G401.6 (cell line): ENCODE measurements at regions not wholly inside any gene's neighbourhood (a gene's known extent, or its start where the extent isn't known, plus 50 kb on each side); places are given as distances from the start of the nearest gene placed in this dataset.
"Not testable (repeated sequence)": the region's sequence is repeated elsewhere in the genome, so short reads cannot be mapped to it uniquely, and the experiment has no call there.

ENCODE experiments used
- FAIRE-seq: peaks from 2 replicates; lab custom pipeline; 2012; peaks lifted over from hg19 to GRCh38; lab: Jason Lieb, UNC

- FAIRE-seq: no peak
These were observed 1499.9 kb downstream of the PCDH18 start for GRCh38 chr4:136032391-136032790.

- FAIRE-seq: no peak
These were observed 1506.8 kb downstream of the PCDH18 start for GRCh38 chr4:136025540-136025939.

- FAIRE-seq: no peak
These were observed 1514.7 kb downstream of the PCDH18 start for GRCh38 chr4:136017556-136017955.

GRCh38 chr4:136012220-136012619 lies 1520.1 kb downstream of the PCDH18 start:
- no peak for FAIRE-seq

GRCh38 chr4:136009258-136009832 lies 1522.9 kb downstream of the PCDH18 start:
- no peak for FAIRE-seq

GRCh38 chr4:136007991-136008390 lies 1524.3 kb downstream of the PCDH18 start:
- FAIRE-seq: no peak

- FAIRE-seq: no peak
These were observed 1530.0 kb downstream of the PCDH18 start for GRCh38 chr4:136002316-136002715.

- FAIRE-seq: no peak
These were observed 1530.5 kb downstream of the PCDH18 start for GRCh38 chr4:136001791-136002190.

- FAIRE-seq: no peak
These were observed 1532.0 kb downstream of the PCDH18 start for GRCh38 chr4:136000246-136000645.

GRCh38 chr4:135994360-135994759 lies 1537.9 kb downstream of the PCDH18 start:
- FAIRE-seq: no peak

- no peak for FAIRE-seq
These were observed 1555.4 kb downstream of the PCDH18 start for GRCh38 chr4:135976860-135977259.

- FAIRE-seq: no peak
These were observed 1565.4 kb downstream of the PCDH18 start for GRCh38 chr4:135966936-135967335.

GRCh38 chr4:135963009-135963408 lies 1569.3 kb downstream of the PCDH18 start:
- no peak for FAIRE-seq

GRCh38 chr4:135949931-135950330 lies 1582.4 kb downstream of the PCDH18 start:
- no peak for FAIRE-seq

- FAIRE-seq: no peak
These were observed 1583.5 kb downstream of the PCDH18 start for GRCh38 chr4:135948797-135949196.

- no peak for FAIRE-seq
These were observed 1590.6 kb downstream of the PCDH18 start for GRCh38 chr4:135941671-135942070.

GRCh38 chr4:135934026-135934425 lies 1598.3 kb downstream of the PCDH18 start:
- FAIRE-seq: no peak

- no peak for FAIRE-seq
These were observed 1604.6 kb downstream of the PCDH18 start for GRCh38 chr4:135927651-135928050.

- no peak for FAIRE-seq
These were observed 1611.2 kb downstream of the PCDH18 start for GRCh38 chr4:135921081-135921480.

GRCh38 chr4:135917011-135917410 lies 1615.3 kb downstream of the PCDH18 start:
- FAIRE-seq: no peak

- no peak for FAIRE-seq
These were observed 1631.3 kb downstream of the PCDH18 start for GRCh38 chr4:135900956-135901355.

- FAIRE-seq: not testable (repeated sequence)
These were observed 1662.7 kb upstream of the PABPC4L start for GRCh38 chr4:135864304-135864703.

GRCh38 chr4:135840781-135841180 lies 1639.2 kb upstream of the PABPC4L start:
- FAIRE-seq: no peak

GRCh38 chr4:135839712-135840111 lies 1638.1 kb upstream of the PABPC4L start:
- no peak for FAIRE-seq

- no peak for FAIRE-seq
These were observed 1637.3 kb upstream of the PABPC4L start for GRCh38 chr4:135838889-135839288.
